ENCODE measurements at regions not wholly inside any gene's neighbourhood (a gene's known extent, or its start where the extent isn't known, plus 50 kb on each side); places are given as distances from the start of the nearest gene placed in this dataset.

DNA sequence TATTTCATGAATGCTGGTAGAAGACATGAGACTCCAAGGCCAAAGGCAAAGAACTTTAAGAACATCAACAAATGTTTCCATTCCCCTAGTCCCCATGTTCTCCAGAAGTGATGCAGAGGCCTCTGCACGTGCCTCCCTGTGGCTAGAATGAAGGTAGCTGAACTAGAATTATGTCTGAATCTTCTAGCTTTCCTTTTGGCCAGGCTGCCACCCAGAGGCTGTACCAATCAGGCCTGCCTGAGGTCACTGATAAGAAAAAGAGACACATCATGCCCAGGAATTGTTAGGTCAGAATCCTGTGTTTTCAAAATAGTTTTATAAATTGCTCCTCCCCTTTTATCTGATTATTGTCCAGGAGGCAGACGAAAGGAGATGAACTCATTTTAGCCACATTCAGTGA is 188.0 kb upstream of the SLC16A7 start:
- TF ChIP-seq, protein P1, sequence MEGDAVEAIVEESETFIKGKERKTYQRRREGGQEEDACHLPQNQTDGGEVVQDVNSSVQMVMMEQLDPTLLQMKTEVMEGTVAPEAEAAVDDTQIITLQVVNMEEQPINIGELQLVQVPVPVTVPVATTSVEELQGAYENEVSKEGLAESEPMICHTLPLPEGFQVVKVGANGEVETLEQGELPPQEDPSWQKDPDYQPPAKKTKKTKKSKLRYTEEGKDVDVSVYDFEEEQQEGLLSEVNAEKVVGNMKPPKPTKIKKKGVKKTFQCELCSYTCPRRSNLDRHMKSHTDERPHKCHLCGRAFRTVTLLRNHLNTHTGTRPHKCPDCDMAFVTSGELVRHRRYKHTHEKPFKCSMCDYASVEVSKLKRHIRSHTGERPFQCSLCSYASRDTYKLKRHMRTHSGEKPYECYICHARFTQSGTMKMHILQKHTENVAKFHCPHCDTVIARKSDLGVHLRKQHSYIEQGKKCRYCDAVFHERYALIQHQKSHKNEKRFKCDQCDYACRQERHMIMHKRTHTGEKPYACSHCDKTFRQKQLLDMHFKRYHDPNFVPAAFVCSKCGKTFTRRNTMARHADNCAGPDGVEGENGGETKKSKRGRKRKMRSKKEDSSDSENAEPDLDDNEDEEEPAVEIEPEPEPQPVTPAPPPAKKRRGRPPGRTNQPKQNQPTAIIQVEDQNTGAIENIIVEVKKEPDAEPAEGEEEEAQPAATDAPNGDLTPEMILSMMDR (IDR thresholded peaks at IDR 0.05): no peak
- no peak for TF ChIP-seq EZH2 (IDR thresholded peaks at IDR 0.05; ENCODE audit: borderline replicate concordance, insufficient read depth, low read depth, low read length, poor library complexity, severe bottlenecking)

Data from B cell (primary cell).